Retinal pigment epithelial cell (primary cell): ENCODE measurements at regions not wholly inside any gene's neighbourhood (a gene's known extent, or its start where the extent isn't known, plus 50 kb on each side); places are given as distances from the start of the nearest gene placed in this dataset.
A peak's percentile ranks its signal among the peaks of the same experiment; 100 is the strongest.
"Not testable (repeated sequence)": the region's sequence is repeated elsewhere in the genome, so short reads cannot be mapped to it uniquely, and the experiment has no call there.

ENCODE experiments used
- DNase-seq: peaks from one replicate; pipeline ENCODE4 v3.0.0-alpha.2; 2010; ENCODE audit warnings: low read depth
- H3K4me3 ChIP-seq: 2 replicates; pipeline ENCODE4 v1.5.1; 2011; ENCODE audit warnings: mild to moderate bottlenecking, low read length, control low read depth, moderate library complexity
- CTCF ChIP-seq: conservative IDR thresholded peaks from 2 replicates; pipeline ENCODE4 v1.5.1; 2011; ENCODE audit warnings: low read depth, low read length, control low read depth, inconsistent platforms

GRCh38 chr5:94102849-94103248 is 361.4 kb upstream of the POU5F2 start:
- no peak for DNase-seq
- H3K4me3 ChIP-seq: no peak overlapping the region
- TF ChIP-seq CTCF: no peak

DNA sequence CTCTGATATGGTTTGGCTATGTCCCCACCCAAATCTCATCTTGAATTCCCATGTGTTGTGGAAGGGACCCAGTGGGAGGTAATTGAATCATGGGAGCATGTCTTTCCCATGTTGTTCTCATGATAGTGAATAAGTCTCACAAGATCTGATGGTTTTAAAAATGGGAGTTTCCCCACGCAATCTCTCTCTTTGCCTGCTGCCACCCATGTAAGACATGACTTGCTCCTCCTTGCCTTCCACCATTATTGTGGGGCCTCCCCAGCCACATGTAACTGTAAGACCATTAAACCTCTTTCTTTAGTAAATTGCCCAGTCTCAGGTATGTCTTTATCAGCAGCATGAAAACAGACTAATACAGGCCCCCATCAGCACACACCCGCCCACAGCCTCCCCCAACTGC is 356.0 kb upstream of the POU5F2 start:
- DNase-seq, H3K4me3 ChIP-seq: not testable (repeated sequence)

GRCh38 chr5:94094793-94095441 is 353.5 kb upstream of the POU5F2 start:
- DNase-seq: no peak
- no peak overlapping the region for H3K4me3 ChIP-seq
- TF ChIP-seq CTCF: no peak

DNA sequence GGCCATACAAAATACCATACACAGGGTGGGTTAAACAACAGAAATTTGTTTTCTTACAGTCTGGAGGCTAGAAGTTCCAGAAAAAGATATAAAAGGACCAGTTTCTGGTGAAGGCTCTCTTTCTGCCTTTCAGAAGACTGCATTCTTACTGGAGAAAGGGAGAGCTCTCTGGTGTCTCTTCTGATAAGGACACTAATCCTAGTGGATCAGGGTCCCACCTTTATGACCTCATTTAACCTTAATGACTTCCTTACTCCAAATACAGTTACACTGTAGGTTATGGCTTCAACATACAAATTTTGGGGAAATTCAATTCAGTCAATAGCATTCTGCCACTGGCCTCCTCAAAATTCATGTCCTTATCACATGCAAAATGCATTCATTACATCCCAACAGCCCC is 351.9 kb upstream of the POU5F2 start:
- DNase-seq: no peak
- TF ChIP-seq CTCF: no peak

GRCh38 chr5:94086635-94087034 is 345.2 kb upstream of the POU5F2 start:
- not testable (repeated sequence) for DNase-seq
- peak; percentile 38 for TF ChIP-seq CTCF

More for the DNA sequence above, 351.9 kb upstream of the POU5F2 start:
- H3K4me3 ChIP-seq: no peak overlapping the region

GRCh38 chr5:94086194-94086593 is 344.8 kb upstream of the POU5F2 start:
- DNase-seq: no peak
- no peak overlapping the region for H3K4me3 ChIP-seq
- no peak for TF ChIP-seq CTCF

More at GRCh38 chr5:94086635-94087034, 345.2 kb upstream of the POU5F2 start:
- not testable (repeated sequence) for H3K4me3 ChIP-seq

DNA sequence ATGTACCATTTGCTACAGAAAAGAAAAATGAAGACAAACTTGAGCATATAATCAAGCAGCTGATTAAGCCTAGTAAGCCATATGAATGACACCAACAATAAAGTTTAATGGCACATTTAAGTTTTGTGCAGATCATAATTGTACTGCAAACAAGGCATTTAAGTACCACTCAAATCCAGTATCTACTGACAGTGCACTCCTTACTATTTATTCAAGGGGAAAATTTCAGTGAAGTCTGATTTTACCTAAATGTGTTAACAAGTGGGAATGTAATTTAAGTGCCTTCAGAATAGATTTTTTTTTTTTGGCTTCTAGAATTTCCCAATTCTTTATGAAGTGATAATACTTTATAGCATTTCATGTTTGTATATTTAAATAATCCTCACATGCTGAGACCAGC is 341.0 kb upstream of the POU5F2 start:
- no peak for TF ChIP-seq CTCF
- no peak for DNase-seq
- H3K4me3 ChIP-seq: no peak overlapping the region
